ENCODE measurements at regions not wholly inside any gene's neighbourhood (a gene's known extent, or its start where the extent isn't known, plus 50 kb on each side); places are given as distances from the start of the nearest gene placed in this dataset.

DNA sequence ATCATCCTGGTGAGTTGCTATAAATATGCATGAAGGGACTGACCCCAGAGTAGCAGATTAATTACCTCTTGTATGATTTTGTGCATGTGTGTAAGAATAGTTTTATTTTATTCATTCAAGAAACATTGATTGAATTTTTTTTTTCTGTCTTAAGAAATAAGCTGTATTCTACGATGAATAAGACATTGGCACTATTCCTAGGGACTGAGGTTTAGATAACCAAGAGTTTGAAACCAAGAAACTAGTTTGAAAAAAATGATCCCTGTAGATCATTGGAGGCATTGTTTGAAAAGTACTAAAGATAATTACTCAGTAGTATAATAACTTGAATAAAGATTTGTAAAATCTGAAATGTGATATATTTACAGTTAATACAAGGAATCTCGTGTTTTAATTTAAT is 1086.9 kb downstream of the PCDH7 start:
- Histone ChIP-seq H3K4me1 (no peaks in the 10 kb centered on the region), H3K27me3 (replicated peaks; ENCODE audit: control insufficient read depth, insufficient read depth, low read length) (no peaks in the 10 kb centered on the region), H3K36me3 (ENCODE audit: control insufficient read depth, insufficient read depth, low read length) (no peaks in the 10 kb centered on the region), H3K9me3 (no peaks in the 10 kb centered on the region), H3K4me3 (ENCODE audit: low read depth, low read length) (no peak overlapping the region)
- intact Hi-C loops (cut with micrococcal nuclease; ENCODE audit: unreplicated experiment) = no loop called here
- no TSS peak for BruUV-seq (replicated peaks)
- no peak overlapping the region for H3K27ac Mint-ChIP-seq (ENCODE audit: unreplicated experiment)
- no peaks in the 10 kb centered on the region for H3K27me3 Mint-ChIP-seq (ENCODE audit: insufficient read depth, unreplicated experiment)
- H3K4me1 Mint-ChIP-seq (ENCODE audit: low read depth, unreplicated experiment) = no peaks in the 10 kb centered on the region
- POLR2A ChIA-PET = no interaction called here
- no peak for DNase-seq
- no peaks in the 10 kb centered on the region for H3K9me3 Mint-ChIP-seq (ENCODE audit: unreplicated experiment)
- H3K4me3 Mint-ChIP-seq (ENCODE audit: unreplicated experiment) = no peak overlapping the region
- TF ChIP-seq, protein P1, sequence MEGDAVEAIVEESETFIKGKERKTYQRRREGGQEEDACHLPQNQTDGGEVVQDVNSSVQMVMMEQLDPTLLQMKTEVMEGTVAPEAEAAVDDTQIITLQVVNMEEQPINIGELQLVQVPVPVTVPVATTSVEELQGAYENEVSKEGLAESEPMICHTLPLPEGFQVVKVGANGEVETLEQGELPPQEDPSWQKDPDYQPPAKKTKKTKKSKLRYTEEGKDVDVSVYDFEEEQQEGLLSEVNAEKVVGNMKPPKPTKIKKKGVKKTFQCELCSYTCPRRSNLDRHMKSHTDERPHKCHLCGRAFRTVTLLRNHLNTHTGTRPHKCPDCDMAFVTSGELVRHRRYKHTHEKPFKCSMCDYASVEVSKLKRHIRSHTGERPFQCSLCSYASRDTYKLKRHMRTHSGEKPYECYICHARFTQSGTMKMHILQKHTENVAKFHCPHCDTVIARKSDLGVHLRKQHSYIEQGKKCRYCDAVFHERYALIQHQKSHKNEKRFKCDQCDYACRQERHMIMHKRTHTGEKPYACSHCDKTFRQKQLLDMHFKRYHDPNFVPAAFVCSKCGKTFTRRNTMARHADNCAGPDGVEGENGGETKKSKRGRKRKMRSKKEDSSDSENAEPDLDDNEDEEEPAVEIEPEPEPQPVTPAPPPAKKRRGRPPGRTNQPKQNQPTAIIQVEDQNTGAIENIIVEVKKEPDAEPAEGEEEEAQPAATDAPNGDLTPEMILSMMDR (IDR thresholded peaks at IDR 0.05; ENCODE audit: insufficient read depth in 1 of 2, low read depth in 1 of 2, low read length in 1 of 2, severe bottlenecking in 1 of 2, unreplicated experiment in 1 of 2) = no peak
- H3K36me3 Mint-ChIP-seq (ENCODE audit: insufficient read depth, unreplicated experiment) = no peaks in the 10 kb centered on the region
- CTCF ChIA-PET = no interaction called here

GRCh38 chr4:31844350-31844749 is 1124.2 kb downstream of the PCDH7 start:
- H3K4me1 Mint-ChIP-seq (ENCODE audit: low read depth, unreplicated experiment) = no peaks in the 10 kb centered on the region

DNA sequence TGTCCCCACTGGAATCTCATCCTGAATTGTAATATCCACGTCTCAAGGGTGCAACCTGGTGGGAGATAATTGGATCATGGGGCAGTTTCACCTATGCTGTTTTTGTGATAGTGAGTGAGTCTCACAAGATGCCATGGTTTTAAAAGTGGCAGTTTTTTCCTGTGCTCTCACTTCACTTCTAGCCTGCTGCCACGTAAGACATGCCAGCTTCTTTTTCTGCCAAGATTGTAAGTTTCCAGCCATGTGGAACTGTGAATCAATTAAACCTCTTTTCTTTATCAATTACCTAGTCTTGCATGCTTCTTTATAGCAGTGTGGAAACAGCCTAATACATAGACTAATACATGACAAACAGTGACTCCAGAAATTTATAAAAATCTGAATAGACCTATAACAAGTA is 1131.8 kb downstream of the PCDH7 start:
- Mint-ChIP-seq H3K4me3 (ENCODE audit: unreplicated experiment) (no peak overlapping the region), H3K27ac (ENCODE audit: unreplicated experiment) (no peak overlapping the region), H3K4me1 (ENCODE audit: low read depth, unreplicated experiment) (no peaks in the 10 kb centered on the region), H3K9me3 (ENCODE audit: unreplicated experiment) (peaks cover 12% of the 10 kb centered on the region), H3K27me3 (ENCODE audit: insufficient read depth, unreplicated experiment) (no peaks in the 10 kb centered on the region), H3K36me3 (ENCODE audit: insufficient read depth, unreplicated experiment) (no peaks in the 10 kb centered on the region)
- no peaks in the 10 kb centered on the region for H3K36me3 ChIP-seq (ENCODE audit: control insufficient read depth, insufficient read depth, low read length)
- no peaks in the 10 kb centered on the region for H3K9me3 ChIP-seq
- TF ChIP-seq, protein P1 (IDR thresholded peaks at IDR 0.05; ENCODE audit: insufficient read depth in 1 of 2, low read depth in 1 of 2, low read length in 1 of 2, severe bottlenecking in 1 of 2, unreplicated experiment in 1 of 2) = no peak
- ChIA-PET POLR2A (no interaction called here), CTCF (no interaction called here)
- DNase-seq = no peak
- H3K27me3 ChIP-seq (replicated peaks; ENCODE audit: control insufficient read depth, insufficient read depth, low read length) = no peaks in the 10 kb centered on the region
- no TSS peak for BruUV-seq (replicated peaks)
- intact Hi-C loops (cut with micrococcal nuclease; ENCODE audit: unreplicated experiment) = no loop called here
- H3K4me3 ChIP-seq (ENCODE audit: low read depth, low read length) = no peak overlapping the region
- no peaks in the 10 kb centered on the region for H3K4me1 ChIP-seq

More at GRCh38 chr4:31844350-31844749, 1124.2 kb downstream of the PCDH7 start:
- Mint-ChIP-seq H3K9me3 (ENCODE audit: unreplicated experiment) (no peaks in the 10 kb centered on the region), H3K27me3 (ENCODE audit: insufficient read depth, unreplicated experiment) (peaks cover 3% of the 10 kb centered on the region), H3K36me3 (ENCODE audit: insufficient read depth, unreplicated experiment) (no peaks in the 10 kb centered on the region), H3K27ac (ENCODE audit: unreplicated experiment) (no peak overlapping the region), H3K4me3 (ENCODE audit: unreplicated experiment) (no peak overlapping the region)
- H3K9me3 ChIP-seq = no peaks in the 10 kb centered on the region
- no peaks in the 10 kb centered on the region for H3K36me3 ChIP-seq (ENCODE audit: control insufficient read depth, insufficient read depth, low read length)
- H3K4me1 ChIP-seq = no peaks in the 10 kb centered on the region
- DNase-seq = no peak
- TF ChIP-seq, protein P1 (IDR thresholded peaks at IDR 0.05; ENCODE audit: insufficient read depth in 1 of 2, low read depth in 1 of 2, low read length in 1 of 2, severe bottlenecking in 1 of 2, unreplicated experiment in 1 of 2) = no peak
- ChIA-PET POLR2A (no interaction called here), CTCF (no interaction called here)
- intact Hi-C loops (cut with micrococcal nuclease; ENCODE audit: unreplicated experiment) = no loop called here
- H3K4me3 ChIP-seq (ENCODE audit: low read depth, low read length) = no peak overlapping the region
- no peaks in the 10 kb centered on the region for H3K27me3 ChIP-seq (replicated peaks; ENCODE audit: control insufficient read depth, insufficient read depth, low read length)
- no TSS peak for BruUV-seq (replicated peaks)

Measured in Caco-2 (cell line).